ENCODE measurements at regions not wholly inside any gene's neighbourhood (a gene's known extent, or its start where the extent isn't known, plus 50 kb on each side); places are given as distances from the start of the nearest gene placed in this dataset.

GRCh38 chr2:49780949-49781348 is 626.6 kb upstream of the FSHR start:
- H3K27ac ChIP-seq (ENCODE audit: low read depth in 1 of 2, low read length in 2 of 2), result no peak overlapping the region
- Mint-ChIP-seq H3K27ac (no peak overlapping the region), H3K4me1 (no peaks in the 10 kb centered on the region), H3K4me3 (no peak overlapping the region), H3K9me3 (peaks cover 0 to 7% (median 0%) of the 10 kb centered on the region in 7 donors), H3K36me3 (no peaks in the 10 kb centered on the region), H3K27me3 (ENCODE audit: low read depth in 3 of 3) (peaks cover 0 to 1% (median 0%) of the 10 kb centered on the region in 3 donors)
- H3K79me2 ChIP-seq (ENCODE audit: insufficient read depth, low read length), result no peaks in the 10 kb centered on the region
- no peaks in the 10 kb centered on the region for H3K4me1 ChIP-seq (ENCODE audit: control insufficient read depth in 1 of 2, insufficient read depth in 2 of 2, low read length in 2 of 2)
- H3K9me3 ChIP-seq (replicated peaks in 1 of 2; ENCODE audit: control insufficient read depth in 1 of 2, insufficient read depth in 1 of 2, low read length in 2 of 2), result peaks cover 0 to 3% of the 10 kb centered on the region in 2 donors
- no peak overlapping the region for H3K9ac ChIP-seq (ENCODE audit: insufficient read depth, low read length, poor library complexity, severe bottlenecking)
- no peaks in the 10 kb centered on the region for H3K27me3 ChIP-seq (ENCODE audit: control insufficient read depth in 2 of 2, insufficient read depth in 2 of 2, low read length in 2 of 2)
- TF ChIP-seq, protein P1, sequence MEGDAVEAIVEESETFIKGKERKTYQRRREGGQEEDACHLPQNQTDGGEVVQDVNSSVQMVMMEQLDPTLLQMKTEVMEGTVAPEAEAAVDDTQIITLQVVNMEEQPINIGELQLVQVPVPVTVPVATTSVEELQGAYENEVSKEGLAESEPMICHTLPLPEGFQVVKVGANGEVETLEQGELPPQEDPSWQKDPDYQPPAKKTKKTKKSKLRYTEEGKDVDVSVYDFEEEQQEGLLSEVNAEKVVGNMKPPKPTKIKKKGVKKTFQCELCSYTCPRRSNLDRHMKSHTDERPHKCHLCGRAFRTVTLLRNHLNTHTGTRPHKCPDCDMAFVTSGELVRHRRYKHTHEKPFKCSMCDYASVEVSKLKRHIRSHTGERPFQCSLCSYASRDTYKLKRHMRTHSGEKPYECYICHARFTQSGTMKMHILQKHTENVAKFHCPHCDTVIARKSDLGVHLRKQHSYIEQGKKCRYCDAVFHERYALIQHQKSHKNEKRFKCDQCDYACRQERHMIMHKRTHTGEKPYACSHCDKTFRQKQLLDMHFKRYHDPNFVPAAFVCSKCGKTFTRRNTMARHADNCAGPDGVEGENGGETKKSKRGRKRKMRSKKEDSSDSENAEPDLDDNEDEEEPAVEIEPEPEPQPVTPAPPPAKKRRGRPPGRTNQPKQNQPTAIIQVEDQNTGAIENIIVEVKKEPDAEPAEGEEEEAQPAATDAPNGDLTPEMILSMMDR (IDR thresholded peaks at IDR 0.05), result no peak
- no peak overlapping the region for H3K4me3 ChIP-seq (replicated peaks in 1 of 3; ENCODE audit: low read depth in 2 of 3, low read length in 3 of 3)
- no peaks in the 10 kb centered on the region for H3K36me3 ChIP-seq (replicated peaks in 1 of 2; ENCODE audit: control insufficient read depth in 1 of 2, insufficient read depth in 2 of 2, low read length in 2 of 2)
- H2AFZ ChIP-seq (ENCODE audit: insufficient read depth, low read depth, low read length, poor library complexity, severe bottlenecking), result no peak overlapping the region
- no CpG with 5 or more reads among the region's 2 CpGs for WGBS (ENCODE audit: insufficient coverage)
- H3K4me2 ChIP-seq (replicated peaks; ENCODE audit: extremely low read depth, low read length, poor library complexity, severe bottlenecking), result no peak overlapping the region
- no peaks in the 10 kb centered on the region for H4K20me1 ChIP-seq (ENCODE audit: insufficient read depth, low read length)
- intact Hi-C loops (cut with micrococcal nuclease), result no loop called here
- no peak for DNase-seq

- no peak for DNase-seq
- intact Hi-C loops (cut with micrococcal nuclease), result no loop called here
- Histone ChIP-seq H3K4me1 (ENCODE audit: control insufficient read depth in 1 of 2, insufficient read depth in 2 of 2, low read length in 2 of 2) (no peaks in the 10 kb centered on the region), H2AFZ (ENCODE audit: insufficient read depth, low read depth, low read length, poor library complexity, severe bottlenecking) (no peak overlapping the region), H3K27me3 (ENCODE audit: control insufficient read depth in 2 of 2, insufficient read depth in 2 of 2, low read length in 2 of 2) (no peaks in the 10 kb centered on the region), H3K27ac (ENCODE audit: low read depth in 1 of 2, low read length in 2 of 2) (no peak overlapping the region), H3K4me2 (replicated peaks; ENCODE audit: extremely low read depth, low read length, poor library complexity, severe bottlenecking) (no peak overlapping the region), H3K9me3 (replicated peaks in 1 of 2; ENCODE audit: control insufficient read depth in 1 of 2, insufficient read depth in 1 of 2, low read length in 2 of 2) (no peaks in the 10 kb centered on the region), H3K9ac (ENCODE audit: insufficient read depth, low read length, poor library complexity, severe bottlenecking) (no peak overlapping the region), H4K20me1 (ENCODE audit: insufficient read depth, low read length) (no peaks in the 10 kb centered on the region), H3K79me2 (ENCODE audit: insufficient read depth, low read length) (no peaks in the 10 kb centered on the region), H3K4me3 (replicated peaks in 1 of 3; ENCODE audit: low read depth in 2 of 3, low read length in 3 of 3) (no peak overlapping the region), H3K36me3 (replicated peaks in 1 of 2; ENCODE audit: control insufficient read depth in 1 of 2, insufficient read depth in 2 of 2, low read length in 2 of 2) (no peaks in the 10 kb centered on the region)
- H3K4me3 Mint-ChIP-seq, result no peak overlapping the region
- no peaks in the 10 kb centered on the region for H3K4me1 Mint-ChIP-seq
- H3K9me3 Mint-ChIP-seq, result no peaks in the 10 kb centered on the region
- WGBS (ENCODE audit: insufficient coverage), result 93% methylated on average over 8 of the region's 10 CpGs
- peaks cover 0 to 3% (median 0%) of the 10 kb centered on the region in 3 donors for H3K27me3 Mint-ChIP-seq (ENCODE audit: low read depth in 3 of 3)
- no peaks in the 10 kb centered on the region for H3K36me3 Mint-ChIP-seq
- peak overlapping the region in 1 of 7 donors; percentile 10 for H3K27ac Mint-ChIP-seq
- TF ChIP-seq, protein P1 (IDR thresholded peaks at IDR 0.05), result no peak
Measured at GRCh38 chr2:49772299-49772970, 618.1 kb upstream of the FSHR start.

All from CD14-positive monocyte (primary cell).